Peyer's patch (tissue), 4 donors: ENCODE measurements at regions not wholly inside any gene's neighbourhood (a gene's known extent, or its start where the extent isn't known, plus 50 kb on each side); places are given as distances from the start of the nearest gene placed in this dataset.

Experiments used
- DNase-seq, 3 donors: peaks; one replicate each; pipeline ENCODE4 v3.0.0-alpha.2; 2017 to 2019
- H3K27ac ChIP-seq, 4 donors: fragments of 200-600 bp; sonication (generic); one replicate each; pipeline ENCODE4 v1.5.1; 2016 to 2019
- H3K27me3 ChIP-seq, 2 donors: fragments of 200-600 bp; sonication (generic); one replicate each; pipeline ENCODE4 v1.5.1; 2019
- H3K36me3 ChIP-seq, 3 donors: fragments of 200-600 bp; sonication (generic); one replicate each; pipeline ENCODE4 v1.5.1; 2016 to 2019
- H3K4me1 ChIP-seq, 4 donors: fragments of 200-600 bp; sonication (generic); one replicate each; pipeline ENCODE4 v1.5.1; 2016 to 2019
- H3K4me3 ChIP-seq, 4 donors: fragments of 200-600 bp; sonication (generic); 1 replicate in 3 of 4; 2 replicates in 1 of 4; pipeline ENCODE4 v1.5.1; 2016 to 2019; ENCODE audit warnings: mild to moderate bottlenecking in 1 of 4
- H3K9me3 ChIP-seq, 4 donors: fragments of 200-600 bp; sonication (generic); one replicate each; pipeline ENCODE4 v1.5.1; 2016 to 2019; ENCODE audit warnings: mild to moderate bottlenecking in 1 of 4
- CTCF ChIP-seq, 6 experiments: fragments of 450-650 bp in 4 of 6; fragments of 200-600 bp in 2 of 6; sonication (generic) in 1 of 6; IDR thresholded peaks; one replicate each; pipeline ENCODE4 v1.5.1; 2017 to 2019; ENCODE audit warnings: antibody characterized with exemption in 6 of 6, mild to moderate bottlenecking in 3 of 6, moderate library complexity in 1 of 6
- POLR2A ChIP-seq, 2 donors: fragments of 450-650 bp; IDR thresholded peaks; one replicate each; pipeline ENCODE4 v1.5.1; 2017; ENCODE audit warnings: antibody characterized with exemption in 2 of 2, mild to moderate bottlenecking in 2 of 2, moderate library complexity in 2 of 2

GRCh38 chrX:65595460-65595876, 60.9 kb upstream of the LAS1L start:
- H3K4me1 ChIP-seq = peaks cover 0 to 6% (median 0%) of the 10 kb centered on the region in 4 donors
- H3K27ac ChIP-seq = peak overlapping the region; percentile 68 to 79 (median 72)
- H3K4me3 ChIP-seq = no peak overlapping the region
- TF ChIP-seq POLR2A (IDR thresholded peaks at IDR 0.05) = no peak
- TF ChIP-seq CTCF (IDR thresholded peaks at IDR 0.05) = peak; percentile 91 to 99 (median 98)
- DNase-seq = peak; percentile 84 to 99 (median 99)
- H3K36me3 ChIP-seq = no peaks in the 10 kb centered on the region
- no peaks in the 10 kb centered on the region for H3K27me3 ChIP-seq
- H3K9me3 ChIP-seq = no peaks in the 10 kb centered on the region

GRCh38 chrX:65591206-65591605, 56.6 kb upstream of the LAS1L start:
- TF ChIP-seq CTCF (IDR thresholded peaks at IDR 0.05) (no peak), POLR2A (IDR thresholded peaks at IDR 0.05) (no peak)
- Histone ChIP-seq H3K27me3 (no peaks in the 10 kb centered on the region), H3K27ac (no peak overlapping the region), H3K4me1 (peaks cover 0 to 8% (median 3%) of the 10 kb centered on the region in 4 donors), H3K4me3 (no peak overlapping the region), H3K9me3 (no peaks in the 10 kb centered on the region), H3K36me3 (no peaks in the 10 kb centered on the region)
- no peak for DNase-seq

- H3K9me3 ChIP-seq = no peaks in the 10 kb centered on the region
- no peak overlapping the region for H3K4me3 ChIP-seq
- H3K27ac ChIP-seq = no peak overlapping the region
- no peak for DNase-seq
- TF ChIP-seq POLR2A (IDR thresholded peaks at IDR 0.05) (no peak), CTCF (IDR thresholded peaks at IDR 0.05) (no peak)
- no peaks in the 10 kb centered on the region for H3K36me3 ChIP-seq
- H3K4me1 ChIP-seq = peaks cover 0 to 8% (median 0%) of the 10 kb centered on the region in 4 donors
- no peaks in the 10 kb centered on the region for H3K27me3 ChIP-seq
These were observed 54.7 kb upstream of the LAS1L start for GRCh38 chrX:65589304-65589703.

- no peaks in the 10 kb centered on the region for H3K9me3 ChIP-seq
- no peaks in the 10 kb centered on the region for H3K27me3 ChIP-seq
- H3K27ac ChIP-seq = peak overlapping the region in 1 of 4 donors; percentile 14
- no peaks in the 10 kb centered on the region for H3K36me3 ChIP-seq
- no peak overlapping the region for H3K4me3 ChIP-seq
- H3K4me1 ChIP-seq = peaks cover 0 to 8% (median 0%) of the 10 kb centered on the region in 4 donors
- no peak for TF ChIP-seq CTCF (IDR thresholded peaks at IDR 0.05)
- no peak for TF ChIP-seq POLR2A (IDR thresholded peaks at IDR 0.05)
- DNase-seq = no peak
These were observed 54.2 kb upstream of the LAS1L start for GRCh38 chrX:65588795-65589194.

GRCh38 chrX:65587616-65588526, 53.3 kb upstream of the LAS1L start:
- no peaks in the 10 kb centered on the region for H3K27me3 ChIP-seq
- DNase-seq = peak in 2 of 3 donors; percentile 74

More at GRCh38 chrX:65587616-65588526, 53.3 kb upstream of the LAS1L start:
- peak overlapping the region in 2 of 4 donors; percentile 14 to 22 for H3K27ac ChIP-seq
- TF ChIP-seq CTCF (IDR thresholded peaks at IDR 0.05) = no peak
- no peak for TF ChIP-seq POLR2A (IDR thresholded peaks at IDR 0.05)
- H3K4me3 ChIP-seq = no peak overlapping the region
- H3K36me3 ChIP-seq = no peaks in the 10 kb centered on the region
- H3K9me3 ChIP-seq = no peaks in the 10 kb centered on the region
- peaks cover 0 to 8% (median 0%) of the 10 kb centered on the region in 4 donors for H3K4me1 ChIP-seq
